ENCODE measurements at regions not wholly inside any gene's neighbourhood (a gene's known extent, or its start where the extent isn't known, plus 50 kb on each side); places are given as distances from the start of the nearest gene placed in this dataset.

- H3K4me2 ChIP-seq (ENCODE audit: low read length) = no peak overlapping the region
- no peaks in the 10 kb centered on the region for H4K20me1 ChIP-seq (ENCODE audit: insufficient read depth, low read length)
- intact Hi-C loops (cut with micrococcal nuclease; ENCODE audit: unreplicated experiment) = no loop called here
- H2AFZ ChIP-seq (ENCODE audit: low read length) = no peak overlapping the region
- no peaks in the 10 kb centered on the region for H3K9me2 ChIP-seq (ENCODE audit: insufficient read depth, low read length)
- no peak for DNase-seq (ENCODE audit: low spot score)
- H3K27ac ChIP-seq (ENCODE audit: low read depth, low read length, poor library complexity, severe bottlenecking) = no peak overlapping the region
- H3K36me3 ChIP-seq (ENCODE audit: insufficient read depth, low read length) = no peaks in the 10 kb centered on the region
- H3K4me1 ChIP-seq (ENCODE audit: insufficient read depth, low read length, poor library complexity, severe bottlenecking) = no peaks in the 10 kb centered on the region
- BruUV-seq (replicated peaks) = no TSS peak
- H3K79me2 ChIP-seq (ENCODE audit: insufficient read depth, low read depth, low read length) = no peaks in the 10 kb centered on the region
- ChIA-PET CTCF (ENCODE audit: unreplicated experiment) (no interaction called here), POLR2A (no interaction called here)
- H3K9me3 ChIP-seq (ENCODE audit: low read length) = no peaks in the 10 kb centered on the region
- TF ChIP-seq CTCF (conservative IDR thresholded peaks at IDR 0.05; ENCODE audit: low read length) (no peak), EZH2phosphoT487 (IDR thresholded peaks at IDR 0.05; ENCODE audit: borderline replicate concordance, low read depth, low read length) (no peak)
- H3K4me3 ChIP-seq (ENCODE audit: low read depth, low read length, poor library complexity, severe bottlenecking) = no peak overlapping the region
Observed at GRCh38 chr10:107391901-107392300, 227.4 kb upstream of the SORCS1 start.

- Histone ChIP-seq H3K4me1 (ENCODE audit: insufficient read depth, low read length, poor library complexity, severe bottlenecking) (no peaks in the 10 kb centered on the region), H3K9me2 (ENCODE audit: insufficient read depth, low read length) (no peaks in the 10 kb centered on the region), H3K9me3 (ENCODE audit: low read length) (no peaks in the 10 kb centered on the region), H3K4me2 (ENCODE audit: low read length) (no peak overlapping the region), H3K79me2 (ENCODE audit: insufficient read depth, low read depth, low read length) (no peaks in the 10 kb centered on the region), H3K4me3 (ENCODE audit: low read depth, low read length, poor library complexity, severe bottlenecking) (no peak overlapping the region), H3K36me3 (ENCODE audit: insufficient read depth, low read length) (no peaks in the 10 kb centered on the region), H2AFZ (ENCODE audit: low read length) (no peak overlapping the region), H4K20me1 (ENCODE audit: insufficient read depth, low read length) (no peaks in the 10 kb centered on the region), H3K27ac (ENCODE audit: low read depth, low read length, poor library complexity, severe bottlenecking) (no peak overlapping the region)
- CTCF ChIA-PET (ENCODE audit: unreplicated experiment) = no interaction called here
- POLR2A ChIA-PET = no interaction called here
- no TSS peak for BruUV-seq (replicated peaks)
- intact Hi-C loops (cut with micrococcal nuclease; ENCODE audit: unreplicated experiment) = no loop called here
- no peak for DNase-seq (ENCODE audit: low spot score)
- no peak for TF ChIP-seq EZH2phosphoT487 (IDR thresholded peaks at IDR 0.05; ENCODE audit: borderline replicate concordance, low read depth, low read length)
- no peak for TF ChIP-seq CTCF (conservative IDR thresholded peaks at IDR 0.05; ENCODE audit: low read length)
Observed at GRCh38 chr10:107390563-107390962, 226.1 kb upstream of the SORCS1 start.

- Histone ChIP-seq H4K20me1 (ENCODE audit: insufficient read depth, low read length) (no peaks in the 10 kb centered on the region), H2AFZ (ENCODE audit: low read length) (no peak overlapping the region), H3K4me2 (ENCODE audit: low read length) (no peak overlapping the region), H3K9me3 (ENCODE audit: low read length) (no peaks in the 10 kb centered on the region), H3K36me3 (ENCODE audit: insufficient read depth, low read length) (no peaks in the 10 kb centered on the region), H3K79me2 (ENCODE audit: insufficient read depth, low read depth, low read length) (no peaks in the 10 kb centered on the region), H3K27ac (ENCODE audit: low read depth, low read length, poor library complexity, severe bottlenecking) (no peak overlapping the region), H3K4me3 (ENCODE audit: low read depth, low read length, poor library complexity, severe bottlenecking) (no peak overlapping the region), H3K9me2 (ENCODE audit: insufficient read depth, low read length) (no peaks in the 10 kb centered on the region), H3K4me1 (ENCODE audit: insufficient read depth, low read length, poor library complexity, severe bottlenecking) (no peaks in the 10 kb centered on the region)
- no peak for DNase-seq (ENCODE audit: low spot score)
- BruUV-seq (replicated peaks) = no TSS peak
- intact Hi-C loops (cut with micrococcal nuclease; ENCODE audit: unreplicated experiment) = no loop called here
- TF ChIP-seq EZH2phosphoT487 (IDR thresholded peaks at IDR 0.05; ENCODE audit: borderline replicate concordance, low read depth, low read length) = no peak
- TF ChIP-seq CTCF (conservative IDR thresholded peaks at IDR 0.05; ENCODE audit: low read length) = no peak
- POLR2A ChIA-PET = no interaction called here
- CTCF ChIA-PET (ENCODE audit: unreplicated experiment) = no interaction called here
Observed at GRCh38 chr10:107383357-107383756, 218.9 kb upstream of the SORCS1 start.

Measured in OCI-LY7 (cell line).